Caki2 (cell line): ENCODE measurements at regions not wholly inside any gene's neighbourhood (a gene's known extent, or its start where the extent isn't known, plus 50 kb on each side); places are given as distances from the start of the nearest gene placed in this dataset.

Experiments used
- DNase-seq: peaks from one replicate; pipeline ENCODE4 v3.0.0-alpha.2; 2015; ENCODE audit warnings: low read depth
- in situ Hi-C: cut with HindIII; loops from 2 replicates; pipeline ENCODE4 v1.10.0; 2016; ENCODE audit warnings: low sequenced_read_pairs, low pct_unique_long_range_greater_than_20kb, mixed read lengths

- DNase-seq, result no peak
- in situ Hi-C loops, result no loop called here
These were observed 66.6 kb downstream of the NEURL3 start for GRCh38 chr2:96438589-96438988.

GRCh38 chr2:96437512-96437911 lies 67.6 kb downstream of the NEURL3 start:
- in situ Hi-C loops, result no loop called here
- no peak for DNase-seq

GRCh38 chr2:96436961-96437360 lies 68.2 kb downstream of the NEURL3 start:
- DNase-seq, result no peak
- in situ Hi-C loops, result no loop called here

GRCh38 chr2:96436416-96436815 lies 68.7 kb downstream of the NEURL3 start:
- no peak for DNase-seq
- in situ Hi-C loops, result no loop called here

GRCh38 chr2:96431319-96431718 lies 73.8 kb downstream of the NEURL3 start:
- no peak for DNase-seq
- in situ Hi-C loops, result no loop called here

GRCh38 chr2:96430394-96430988 lies 74.7 kb downstream of the NEURL3 start:
- in situ Hi-C loops, result no loop called here
- peak; percentile 33 for DNase-seq

- DNase-seq, result peak; percentile 94
- in situ Hi-C loops, result no loop called here
These were observed 77.2 kb downstream of the NEURL3 start for GRCh38 chr2:96427917-96428316.

GRCh38 chr2:96427169-96427568 lies 78.0 kb downstream of the NEURL3 start:
- DNase-seq, result no peak
- in situ Hi-C loops, result no loop called here

GRCh38 chr2:96423828-96424227 lies 81.3 kb downstream of the NEURL3 start:
- DNase-seq, result no peak
- in situ Hi-C loops, result no loop called here
